ENCODE measurements at regions not wholly inside any gene's neighbourhood (a gene's known extent, or its start where the extent isn't known, plus 50 kb on each side); places are given as distances from the start of the nearest gene placed in this dataset.

GRCh38 chr11:91470656-91471055 lies 754.0 kb upstream of the FAT3 start:
- Histone ChIP-seq H3K9me3 (ENCODE audit: control insufficient read depth in 5 of 5, low read length in 5 of 5) (peaks cover 0 to 14% (median 0%) of the 10 kb centered on the region in 5 donors), H3K9ac (ENCODE audit: low read length in 5 of 5) (no peak overlapping the region), H3K4me1 (ENCODE audit: control insufficient read depth in 5 of 5, insufficient read depth in 5 of 5, low read length in 5 of 5) (no peaks in the 10 kb centered on the region), H3K36me3 (ENCODE audit: control insufficient read depth in 5 of 5, insufficient read depth in 5 of 5, low read length in 5 of 5) (no peaks in the 10 kb centered on the region), H3K27ac (ENCODE audit: low read depth, low read length) (no peak overlapping the region), H3K27me3 (ENCODE audit: control insufficient read depth in 5 of 5, insufficient read depth in 4 of 5, low read length in 5 of 5) (no peaks in the 10 kb centered on the region), H3K4me3 (ENCODE audit: low read depth in 1 of 5, low read length in 5 of 5) (no peak overlapping the region)

GRCh38 chr11:91459840-91460239 lies 764.8 kb upstream of the FAT3 start:
- Histone ChIP-seq H3K36me3 (ENCODE audit: control insufficient read depth in 5 of 5, insufficient read depth in 5 of 5, low read length in 5 of 5) (no peaks in the 10 kb centered on the region), H3K4me1 (ENCODE audit: control insufficient read depth in 5 of 5, insufficient read depth in 5 of 5, low read length in 5 of 5) (no peaks in the 10 kb centered on the region), H3K9ac (ENCODE audit: low read length in 5 of 5) (no peak overlapping the region), H3K4me3 (ENCODE audit: low read depth in 1 of 5, low read length in 5 of 5) (no peak overlapping the region), H3K27ac (ENCODE audit: low read depth, low read length) (no peak overlapping the region), H3K27me3 (ENCODE audit: control insufficient read depth in 5 of 5, insufficient read depth in 4 of 5, low read length in 5 of 5) (no peaks in the 10 kb centered on the region), H3K9me3 (ENCODE audit: control insufficient read depth in 5 of 5, low read length in 5 of 5) (no peaks in the 10 kb centered on the region)

GRCh38 chr11:91446267-91446666 lies 778.4 kb upstream of the FAT3 start:
- Histone ChIP-seq H3K36me3 (ENCODE audit: control insufficient read depth in 5 of 5, insufficient read depth in 5 of 5, low read length in 5 of 5) (no peaks in the 10 kb centered on the region), H3K27ac (ENCODE audit: low read depth, low read length) (no peak overlapping the region)

GRCh38 chr11:91435694-91436395 lies 788.8 kb upstream of the FAT3 start:
- Histone ChIP-seq H3K4me3 (ENCODE audit: low read depth in 1 of 5, low read length in 5 of 5) (no peak overlapping the region), H3K9ac (ENCODE audit: low read length in 5 of 5) (no peak overlapping the region), H3K27me3 (ENCODE audit: control insufficient read depth in 5 of 5, insufficient read depth in 4 of 5, low read length in 5 of 5) (peaks cover 0 to 6% (median 0%) of the 10 kb centered on the region in 5 donors), H3K4me1 (ENCODE audit: control insufficient read depth in 5 of 5, insufficient read depth in 5 of 5, low read length in 5 of 5) (no peaks in the 10 kb centered on the region), H3K36me3 (ENCODE audit: control insufficient read depth in 5 of 5, insufficient read depth in 5 of 5, low read length in 5 of 5) (no peaks in the 10 kb centered on the region), H3K27ac (ENCODE audit: low read depth, low read length) (no peak overlapping the region), H3K9me3 (ENCODE audit: control insufficient read depth in 5 of 5, low read length in 5 of 5) (no peaks in the 10 kb centered on the region)

More at GRCh38 chr11:91446267-91446666, 778.4 kb upstream of the FAT3 start:
- no peak overlapping the region for H3K9ac ChIP-seq (ENCODE audit: low read length in 5 of 5)
- no peaks in the 10 kb centered on the region for H3K4me1 ChIP-seq (ENCODE audit: control insufficient read depth in 5 of 5, insufficient read depth in 5 of 5, low read length in 5 of 5)
- H3K4me3 ChIP-seq (ENCODE audit: low read depth in 1 of 5, low read length in 5 of 5): no peak overlapping the region
- H3K9me3 ChIP-seq (ENCODE audit: control insufficient read depth in 5 of 5, low read length in 5 of 5): peaks cover 0 to 4% (median 0%) of the 10 kb centered on the region in 5 donors
- no peaks in the 10 kb centered on the region for H3K27me3 ChIP-seq (ENCODE audit: control insufficient read depth in 5 of 5, insufficient read depth in 4 of 5, low read length in 5 of 5)

- no peak overlapping the region for H3K27ac ChIP-seq (ENCODE audit: low read depth, low read length)
- no peaks in the 10 kb centered on the region for H3K36me3 ChIP-seq (ENCODE audit: control insufficient read depth in 5 of 5, insufficient read depth in 5 of 5, low read length in 5 of 5)
These were observed 791.2 kb upstream of the FAT3 start for GRCh38 chr11:91433284-91434010.

GRCh38 chr11:91421641-91422040 lies 803.0 kb upstream of the FAT3 start:
- no peaks in the 10 kb centered on the region for H3K4me1 ChIP-seq (ENCODE audit: control insufficient read depth in 5 of 5, insufficient read depth in 5 of 5, low read length in 5 of 5)
- no peak overlapping the region for H3K27ac ChIP-seq (ENCODE audit: low read depth, low read length)
- H3K4me3 ChIP-seq (ENCODE audit: low read depth in 1 of 5, low read length in 5 of 5): no peak overlapping the region
- H3K27me3 ChIP-seq (ENCODE audit: control insufficient read depth in 5 of 5, insufficient read depth in 4 of 5, low read length in 5 of 5): no peaks in the 10 kb centered on the region
- H3K36me3 ChIP-seq (ENCODE audit: control insufficient read depth in 5 of 5, insufficient read depth in 5 of 5, low read length in 5 of 5): no peaks in the 10 kb centered on the region
- H3K9ac ChIP-seq (ENCODE audit: low read length in 5 of 5): no peak overlapping the region
- no peaks in the 10 kb centered on the region for H3K9me3 ChIP-seq (ENCODE audit: control insufficient read depth in 5 of 5, low read length in 5 of 5)

More at GRCh38 chr11:91433284-91434010, 791.2 kb upstream of the FAT3 start:
- Histone ChIP-seq H3K9ac (ENCODE audit: low read length in 5 of 5) (no peak overlapping the region), H3K9me3 (ENCODE audit: control insufficient read depth in 5 of 5, low read length in 5 of 5) (no peaks in the 10 kb centered on the region), H3K27me3 (ENCODE audit: control insufficient read depth in 5 of 5, insufficient read depth in 4 of 5, low read length in 5 of 5) (peaks cover 0 to 2% (median 0%) of the 10 kb centered on the region in 5 donors), H3K4me1 (ENCODE audit: control insufficient read depth in 5 of 5, insufficient read depth in 5 of 5, low read length in 5 of 5) (no peaks in the 10 kb centered on the region), H3K4me3 (ENCODE audit: low read depth in 1 of 5, low read length in 5 of 5) (no peak overlapping the region)

GRCh38 chr11:91407842-91408241 lies 816.8 kb upstream of the FAT3 start:
- H3K9me3 ChIP-seq (ENCODE audit: control insufficient read depth in 5 of 5, low read length in 5 of 5): no peaks in the 10 kb centered on the region
- H3K4me3 ChIP-seq (ENCODE audit: low read depth in 1 of 5, low read length in 5 of 5): no peak overlapping the region
- H3K36me3 ChIP-seq (ENCODE audit: control insufficient read depth in 5 of 5, insufficient read depth in 5 of 5, low read length in 5 of 5): no peaks in the 10 kb centered on the region

GRCh38 chr11:91406009-91406408 lies 818.6 kb upstream of the FAT3 start:
- Histone ChIP-seq H3K9ac (ENCODE audit: low read length in 5 of 5) (no peak overlapping the region), H3K27ac (ENCODE audit: low read depth, low read length) (no peak overlapping the region), H3K4me1 (ENCODE audit: control insufficient read depth in 5 of 5, insufficient read depth in 5 of 5, low read length in 5 of 5) (no peaks in the 10 kb centered on the region), H3K27me3 (ENCODE audit: control insufficient read depth in 5 of 5, insufficient read depth in 4 of 5, low read length in 5 of 5) (no peaks in the 10 kb centered on the region), H3K4me3 (ENCODE audit: low read depth in 1 of 5, low read length in 5 of 5) (no peak overlapping the region), H3K9me3 (ENCODE audit: control insufficient read depth in 5 of 5, low read length in 5 of 5) (peaks cover 0 to 2% (median 0%) of the 10 kb centered on the region in 5 donors), H3K36me3 (ENCODE audit: control insufficient read depth in 5 of 5, insufficient read depth in 5 of 5, low read length in 5 of 5) (no peaks in the 10 kb centered on the region)

More at GRCh38 chr11:91407842-91408241, 816.8 kb upstream of the FAT3 start:
- H3K9ac ChIP-seq (ENCODE audit: low read length in 5 of 5): no peak overlapping the region
- no peak overlapping the region for H3K27ac ChIP-seq (ENCODE audit: low read depth, low read length)
- H3K27me3 ChIP-seq (ENCODE audit: control insufficient read depth in 5 of 5, insufficient read depth in 4 of 5, low read length in 5 of 5): no peaks in the 10 kb centered on the region
- H3K4me1 ChIP-seq (ENCODE audit: control insufficient read depth in 5 of 5, insufficient read depth in 5 of 5, low read length in 5 of 5): no peaks in the 10 kb centered on the region

- Histone ChIP-seq H3K4me1 (ENCODE audit: control insufficient read depth in 5 of 5, insufficient read depth in 5 of 5, low read length in 5 of 5) (no peaks in the 10 kb centered on the region), H3K9me3 (ENCODE audit: control insufficient read depth in 5 of 5, low read length in 5 of 5) (peaks cover 0 to 2% (median 0%) of the 10 kb centered on the region in 5 donors), H3K36me3 (ENCODE audit: control insufficient read depth in 5 of 5, insufficient read depth in 5 of 5, low read length in 5 of 5) (no peaks in the 10 kb centered on the region), H3K9ac (ENCODE audit: low read length in 5 of 5) (no peak overlapping the region), H3K4me3 (ENCODE audit: low read depth in 1 of 5, low read length in 5 of 5) (no peak overlapping the region), H3K27me3 (ENCODE audit: control insufficient read depth in 5 of 5, insufficient read depth in 4 of 5, low read length in 5 of 5) (no peaks in the 10 kb centered on the region), H3K27ac (ENCODE audit: low read depth, low read length) (no peak overlapping the region)
These were observed 820.3 kb upstream of the FAT3 start for GRCh38 chr11:91404344-91404743.

- Histone ChIP-seq H3K9ac (ENCODE audit: low read length in 5 of 5) (no peak overlapping the region), H3K4me1 (ENCODE audit: control insufficient read depth in 5 of 5, insufficient read depth in 5 of 5, low read length in 5 of 5) (peaks cover 0 to 8% (median 0%) of the 10 kb centered on the region in 5 donors), H3K4me3 (ENCODE audit: low read depth in 1 of 5, low read length in 5 of 5) (no peak overlapping the region), H3K9me3 (ENCODE audit: control insufficient read depth in 5 of 5, low read length in 5 of 5) (peaks cover 0 to 2% (median 0%) of the 10 kb centered on the region in 5 donors), H3K27me3 (ENCODE audit: control insufficient read depth in 5 of 5, insufficient read depth in 4 of 5, low read length in 5 of 5) (no peaks in the 10 kb centered on the region), H3K36me3 (ENCODE audit: control insufficient read depth in 5 of 5, insufficient read depth in 5 of 5, low read length in 5 of 5) (no peaks in the 10 kb centered on the region), H3K27ac (ENCODE audit: low read depth, low read length) (no peak overlapping the region)
These were observed 827.5 kb upstream of the FAT3 start for GRCh38 chr11:91397134-91397468.
